ENCODE measurements at regions not wholly inside any gene's neighbourhood (a gene's known extent, or its start where the extent isn't known, plus 50 kb on each side); places are given as distances from the start of the nearest gene placed in this dataset.

GRCh38 chr5:97600486-97600885 is 417.4 kb upstream of the RIOK2 start:
- DNase-seq (ENCODE audit: low read depth), result no peak

GRCh38 chr5:97601651-97602050 is 418.6 kb upstream of the RIOK2 start:
- no peak for DNase-seq (ENCODE audit: low read depth)

- DNase-seq (ENCODE audit: low read depth), result no peak
Observed at GRCh38 chr5:97606531-97606930, 423.5 kb upstream of the RIOK2 start.

- no peak for DNase-seq (ENCODE audit: low read depth)
Observed at GRCh38 chr5:97608501-97608900, 425.5 kb upstream of the RIOK2 start.

- DNase-seq (ENCODE audit: low read depth), result no peak
Observed at GRCh38 chr5:97618721-97619120, 435.7 kb upstream of the RIOK2 start.

- no peak for DNase-seq (ENCODE audit: low read depth)
Observed at GRCh38 chr5:97623441-97623840, 440.4 kb upstream of the RIOK2 start.

- DNase-seq (ENCODE audit: low read depth), result no peak
Observed at GRCh38 chr5:97624886-97625285, 441.8 kb upstream of the RIOK2 start.

- no peak for DNase-seq (ENCODE audit: low read depth)
Observed at GRCh38 chr5:97627272-97627671, 444.2 kb upstream of the RIOK2 start.

- DNase-seq (ENCODE audit: low read depth), result no peak
Observed at GRCh38 chr5:97628031-97628430, 445.0 kb upstream of the RIOK2 start.

- no peak for DNase-seq (ENCODE audit: low read depth)
Observed at GRCh38 chr5:97628807-97629206, 445.8 kb upstream of the RIOK2 start.

GRCh38 chr5:97629276-97629675 is 446.2 kb upstream of the RIOK2 start:
- DNase-seq (ENCODE audit: low read depth), result no peak

- no peak for DNase-seq (ENCODE audit: low read depth)
Observed at GRCh38 chr5:97635553-97635952, 452.5 kb upstream of the RIOK2 start.

- no peak for DNase-seq (ENCODE audit: low read depth)
Observed at GRCh38 chr5:97636766-97637165, 453.7 kb upstream of the RIOK2 start.

GRCh38 chr5:97641081-97641480 is 458.0 kb upstream of the RIOK2 start:
- DNase-seq (ENCODE audit: low read depth), result no peak

- no peak for DNase-seq (ENCODE audit: low read depth)
Observed at GRCh38 chr5:97644206-97644605, 461.2 kb upstream of the RIOK2 start.

GRCh38 chr5:97644896-97645295 is 461.8 kb upstream of the RIOK2 start:
- no peak for DNase-seq (ENCODE audit: low read depth)

- no peak for DNase-seq (ENCODE audit: low read depth)
Observed at GRCh38 chr5:97657239-97657638, 474.2 kb upstream of the RIOK2 start.

GRCh38 chr5:97658116-97658900 is 475.3 kb upstream of the RIOK2 start:
- no peak for DNase-seq (ENCODE audit: low read depth)

GRCh38 chr5:97666783-97667182 is 483.7 kb upstream of the RIOK2 start:
- no peak for DNase-seq (ENCODE audit: low read depth)

- no peak for DNase-seq (ENCODE audit: low read depth)
Observed at GRCh38 chr5:97670447-97670846, 487.4 kb upstream of the RIOK2 start.

- no peak for DNase-seq (ENCODE audit: low read depth)
Observed at GRCh38 chr5:97676608-97677007, 493.6 kb upstream of the RIOK2 start.

- no peak for DNase-seq (ENCODE audit: low read depth)
Observed at GRCh38 chr5:97694091-97694490, 511.0 kb upstream of the RIOK2 start.

GRCh38 chr5:97714424-97714823 is 531.4 kb upstream of the RIOK2 start:
- DNase-seq (ENCODE audit: low read depth), result no peak

GRCh38 chr5:97726106-97726505 is 543.1 kb upstream of the RIOK2 start:
- no peak for DNase-seq (ENCODE audit: low read depth)

Measured in CMK (cell line).